Kidney (tissue), 13 donors: ENCODE measurements at regions not wholly inside any gene's neighbourhood (a gene's known extent, or its start where the extent isn't known, plus 50 kb on each side); places are given as distances from the start of the nearest gene placed in this dataset.

Experiments
- DNase-seq, 5 donors: peaks; one replicate each; pipeline ENCODE4 v3.0.0-alpha.2; 2013 to 2020
- FAIRE-seq: peaks from 2 replicates; lab custom pipeline; 2012; peaks lifted over from hg19 to GRCh38; lab: Jason Lieb, UNC
- H3K27ac ChIP-seq, 2 donors: one replicate each; pipeline ENCODE4 v1.7.0; 2013; ENCODE audit warnings: low read depth in 2 of 2, low read length in 2 of 2, inconsistent platforms in 1 of 2
- H3K27me3 ChIP-seq: one replicate; pipeline ENCODE4 v1.7.1; 2013; ENCODE audit warnings: low read length, inconsistent platforms; ENCODE audit not compliant: control insufficient read depth, insufficient read depth
- H3K36me3 ChIP-seq, 3 donors: one replicate each; pipeline versions ENCODE4 v1.7.0 to v1.7.1; 2013; ENCODE audit warnings: low read length in 3 of 3, control low read depth in 1 of 3, inconsistent platforms in 1 of 3; ENCODE audit not compliant: insufficient read depth in 3 of 3, control insufficient read depth in 2 of 3
- H3K4me1 ChIP-seq, 3 donors: one replicate each; pipeline versions ENCODE4 v1.7.0 to v1.7.1; 2013; ENCODE audit warnings: low read length in 3 of 3, inconsistent platforms in 1 of 3, low read depth in 1 of 3; ENCODE audit not compliant: control insufficient read depth in 2 of 3, insufficient read depth in 2 of 3
- H3K4me3 ChIP-seq, 3 donors: one replicate each; pipeline versions ENCODE4 v1.7.0 to v1.8.1; 2013; ENCODE audit warnings: low read length in 3 of 3, control low read depth in 1 of 3, inconsistent platforms in 1 of 3
- H3K9ac ChIP-seq, 3 donors: one replicate each; pipeline versions ENCODE4 v1.7.0 to v1.7.1; 2013; ENCODE audit warnings: low read length in 3 of 3, control low read depth in 1 of 3, inconsistent platforms in 1 of 3
- H3K9me3 ChIP-seq, 3 donors: one replicate each; pipeline versions ENCODE4 v1.7.0 to v1.7.1; 2013; ENCODE audit warnings: low read length in 3 of 3, control low read depth in 1 of 3, inconsistent platforms in 1 of 3; ENCODE audit not compliant: control insufficient read depth in 2 of 3, insufficient read depth in 1 of 3
- intact Hi-C: fragments of 100-400 bp; cut with DNase I; formaldehyde crosslinking; loops from one replicate; pipeline ENCODE4 v1.11.1; 2022
- TF ChIP-seq, protein P1 (sequence below): IDR thresholded peaks from 3 replicates; pipeline ENCODE4 v1.5.1; 2012; ENCODE audit warnings: mild to moderate bottlenecking, moderate library complexity, borderline replicate concordance; ENCODE audit not compliant: insufficient read depth; ENCODE audit errors: extremely low read depth
- donor health status: control.
- donor health status: control.
- donor health status: control.
- donor health status: control.
- donor health status: control.
- donor health status: DM: yes; HTN: yes; CAD: no.
- donor health status: Normal renal cell carcinoma (clear cell type).

GRCh38 chr1:234925440-234926263 lies 203.0 kb downstream of the TOMM20 start:
- peak overlapping the region; percentile 2 to 11 (median 8) for H3K9ac ChIP-seq
- peak overlapping the region; percentile 40 to 88 for H3K27ac ChIP-seq
- no peaks in the 10 kb centered on the region for H3K27me3 ChIP-seq
- DNase-seq, result peak in 3 of 5 donors; percentile 52 to 93 (median 83)
- intact Hi-C loops, result no loop called here
- no peaks in the 10 kb centered on the region for H3K9me3 ChIP-seq
- peak; percentile 72 for FAIRE-seq
- TF ChIP-seq, protein P1, sequence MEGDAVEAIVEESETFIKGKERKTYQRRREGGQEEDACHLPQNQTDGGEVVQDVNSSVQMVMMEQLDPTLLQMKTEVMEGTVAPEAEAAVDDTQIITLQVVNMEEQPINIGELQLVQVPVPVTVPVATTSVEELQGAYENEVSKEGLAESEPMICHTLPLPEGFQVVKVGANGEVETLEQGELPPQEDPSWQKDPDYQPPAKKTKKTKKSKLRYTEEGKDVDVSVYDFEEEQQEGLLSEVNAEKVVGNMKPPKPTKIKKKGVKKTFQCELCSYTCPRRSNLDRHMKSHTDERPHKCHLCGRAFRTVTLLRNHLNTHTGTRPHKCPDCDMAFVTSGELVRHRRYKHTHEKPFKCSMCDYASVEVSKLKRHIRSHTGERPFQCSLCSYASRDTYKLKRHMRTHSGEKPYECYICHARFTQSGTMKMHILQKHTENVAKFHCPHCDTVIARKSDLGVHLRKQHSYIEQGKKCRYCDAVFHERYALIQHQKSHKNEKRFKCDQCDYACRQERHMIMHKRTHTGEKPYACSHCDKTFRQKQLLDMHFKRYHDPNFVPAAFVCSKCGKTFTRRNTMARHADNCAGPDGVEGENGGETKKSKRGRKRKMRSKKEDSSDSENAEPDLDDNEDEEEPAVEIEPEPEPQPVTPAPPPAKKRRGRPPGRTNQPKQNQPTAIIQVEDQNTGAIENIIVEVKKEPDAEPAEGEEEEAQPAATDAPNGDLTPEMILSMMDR, result no peak
- peak overlapping the region in 1 of 3 donors; percentile 38 for H3K4me3 ChIP-seq
- no peaks in the 10 kb centered on the region for H3K36me3 ChIP-seq
- H3K4me1 ChIP-seq, result peaks cover 4 to 40% (median 28%) of the 10 kb centered on the region in 3 donors

DNA sequence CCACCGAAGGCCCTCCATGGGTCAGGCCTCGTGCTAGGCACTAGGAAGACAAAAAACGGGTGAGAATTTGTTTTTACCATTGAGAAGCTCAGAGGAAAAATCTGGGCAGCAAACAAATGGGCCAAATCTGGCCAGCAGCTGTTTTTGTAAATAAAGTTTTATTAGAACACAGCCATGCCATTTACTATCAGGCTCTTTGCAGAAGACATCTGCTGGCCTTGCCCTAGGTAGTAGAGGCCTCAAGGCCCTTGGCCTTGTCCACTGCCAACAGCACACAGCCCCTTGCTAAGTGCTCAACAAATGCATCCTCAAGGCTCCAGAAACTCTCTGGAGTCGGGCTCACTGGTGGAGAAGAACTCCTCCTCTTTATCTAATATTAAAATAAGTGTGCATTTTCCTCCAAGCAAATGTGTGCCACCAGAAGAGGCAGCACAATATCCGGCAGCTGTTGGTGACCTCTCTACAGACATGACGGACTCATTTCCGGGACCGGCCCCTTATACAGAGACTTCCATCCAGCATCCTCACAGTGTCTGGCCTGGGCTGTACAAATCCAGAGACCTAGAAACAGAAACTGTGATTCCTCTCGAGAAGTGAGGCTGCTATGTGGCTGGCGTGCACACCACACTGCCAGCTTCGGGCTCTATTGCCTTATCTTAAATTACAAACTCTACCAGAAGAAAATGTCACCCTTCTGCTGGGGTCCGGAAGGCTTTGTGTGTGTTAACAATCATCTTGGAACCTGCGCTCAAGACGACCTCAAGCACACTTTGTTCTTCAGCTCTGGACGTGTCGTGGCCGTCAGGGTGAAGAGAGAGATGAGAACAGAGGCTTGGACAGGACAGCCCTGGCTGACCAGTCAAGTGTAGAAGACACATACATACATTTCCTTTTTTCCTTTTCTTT lies 203.9 kb downstream of the TOMM20 start:
- TF ChIP-seq, protein P1, result no peak
- DNase-seq (peak in 2 of 5 donors; percentile 30 to 38), FAIRE-seq (no peak)
- Histone ChIP-seq H3K9ac (no peak overlapping the region), H3K4me3 (no peak overlapping the region), H3K4me1 (peaks cover 4 to 40% (median 28%) of the 10 kb centered on the region in 3 donors), H3K27ac (peak overlapping the region; percentile 40 to 88), H3K27me3 (no peaks in the 10 kb centered on the region), H3K9me3 (no peaks in the 10 kb centered on the region), H3K36me3 (no peaks in the 10 kb centered on the region)
- intact Hi-C loops, result no loop called here

- TF ChIP-seq, protein P1, result no peak
- Histone ChIP-seq H3K9ac (no peak overlapping the region), H3K27me3 (no peaks in the 10 kb centered on the region), H3K9me3 (no peaks in the 10 kb centered on the region), H3K36me3 (no peaks in the 10 kb centered on the region), H3K4me1 (peaks cover 10 to 50% (median 37%) of the 10 kb centered on the region in 3 donors), H3K4me3 (no peak overlapping the region), H3K27ac (no peak overlapping the region)
- intact Hi-C loops, result no loop called here
- no peak for FAIRE-seq
- DNase-seq, result peak in 1 of 5 donors; percentile 20
These were observed 205.0 kb downstream of the TOMM20 start for GRCh38 chr1:234923626-234924025.
